Nephron (organoid): ENCODE measurements at regions not wholly inside any gene's neighbourhood (a gene's known extent, or its start where the extent isn't known, plus 50 kb on each side); places are given as distances from the start of the nearest gene placed in this dataset.

ENCODE experiments used
- H3K27ac Mint-ChIP-seq, 3 experiments: 2 replicates each; pipeline ENCODE4 v1.8.0; 2020; ENCODE audit warnings: mixed read lengths in 3 of 3, mild to moderate bottlenecking in 2 of 3, moderate library complexity in 1 of 3
- H3K27me3 Mint-ChIP-seq: 2 replicates; pipeline ENCODE4 v1.8.0; 2021; ENCODE audit warnings: low read depth, mild to moderate bottlenecking, moderate library complexity, mixed read lengths
- H3K36me3 Mint-ChIP-seq: 2 replicates; pipeline ENCODE4 v1.8.0; 2020; ENCODE audit warnings: low read depth, mixed read lengths
- H3K4me1 Mint-ChIP-seq: 2 replicates; pipeline ENCODE4 v1.8.0; 2020; ENCODE audit warnings: mixed read lengths
- H3K4me3 Mint-ChIP-seq, 3 experiments: 2 replicates each; pipeline ENCODE4 v1.8.0; 2020; ENCODE audit warnings: mild to moderate bottlenecking in 3 of 3, mixed read lengths in 3 of 3, moderate library complexity in 2 of 3
- H3K9me3 Mint-ChIP-seq: 2 replicates; pipeline ENCODE4 v1.8.0; 2020; ENCODE audit warnings: mixed read lengths
- CTCF ChIP-seq, 3 experiments: fragments of 200-600 bp; sonication (generic); IDR thresholded peaks; one replicate each; pipeline ENCODE4 v1.5.0; 2021; ENCODE audit warnings: antibody characterized with exemption in 3 of 3; ENCODE audit not compliant: unreplicated experiment in 3 of 3

GRCh38 chr18:27649621-27650020 lies 464.5 kb upstream of the CHST9 start:
- Mint-ChIP-seq H3K4me3 (no peak overlapping the region), H3K27ac (no peak overlapping the region), H3K4me1 (no peaks in the 10 kb centered on the region), H3K36me3 (no peaks in the 10 kb centered on the region), H3K27me3 (no peaks in the 10 kb centered on the region), H3K9me3 (no peaks in the 10 kb centered on the region)
- TF ChIP-seq CTCF (IDR thresholded peaks at IDR 0.05; ENCODE audit: unreplicated experiment in 3 of 3) = no peak

GRCh38 chr18:27645929-27646328 lies 460.8 kb upstream of the CHST9 start:
- H3K4me1 Mint-ChIP-seq = no peaks in the 10 kb centered on the region
- TF ChIP-seq CTCF (IDR thresholded peaks at IDR 0.05; ENCODE audit: unreplicated experiment in 3 of 3) = no peak
- H3K9me3 Mint-ChIP-seq = no peaks in the 10 kb centered on the region
- H3K27me3 Mint-ChIP-seq = no peaks in the 10 kb centered on the region
- no peak overlapping the region for H3K27ac Mint-ChIP-seq
- H3K4me3 Mint-ChIP-seq = no peak overlapping the region
- no peaks in the 10 kb centered on the region for H3K36me3 Mint-ChIP-seq

GRCh38 chr18:27636576-27637085 lies 451.5 kb upstream of the CHST9 start:
- H3K9me3 Mint-ChIP-seq = no peaks in the 10 kb centered on the region
- peaks cover 4% of the 10 kb centered on the region for H3K27me3 Mint-ChIP-seq
- H3K36me3 Mint-ChIP-seq = no peaks in the 10 kb centered on the region
- H3K4me3 Mint-ChIP-seq = no peak overlapping the region
- no peak overlapping the region for H3K27ac Mint-ChIP-seq
- no peak for TF ChIP-seq CTCF (IDR thresholded peaks at IDR 0.05; ENCODE audit: unreplicated experiment in 3 of 3)
- H3K4me1 Mint-ChIP-seq = no peaks in the 10 kb centered on the region

- H3K9me3 Mint-ChIP-seq = no peaks in the 10 kb centered on the region
- H3K4me1 Mint-ChIP-seq = no peaks in the 10 kb centered on the region
- H3K36me3 Mint-ChIP-seq = no peaks in the 10 kb centered on the region
- no peak overlapping the region for H3K27ac Mint-ChIP-seq
- no peak for TF ChIP-seq CTCF (IDR thresholded peaks at IDR 0.05; ENCODE audit: unreplicated experiment in 3 of 3)
- H3K27me3 Mint-ChIP-seq = peaks cover 4% of the 10 kb centered on the region
- H3K4me3 Mint-ChIP-seq = no peak overlapping the region
These were observed 447.6 kb upstream of the CHST9 start for GRCh38 chr18:27632706-27633105.

- Mint-ChIP-seq H3K27ac (no peak overlapping the region), H3K4me3 (no peak overlapping the region), H3K36me3 (no peaks in the 10 kb centered on the region), H3K9me3 (no peaks in the 10 kb centered on the region), H3K27me3 (no peaks in the 10 kb centered on the region), H3K4me1 (no peaks in the 10 kb centered on the region)
- TF ChIP-seq CTCF (IDR thresholded peaks at IDR 0.05; ENCODE audit: unreplicated experiment in 3 of 3) = no peak
These were observed 442.8 kb upstream of the CHST9 start for GRCh38 chr18:27627927-27628326.

- H3K27me3 Mint-ChIP-seq = no peaks in the 10 kb centered on the region
- no peak overlapping the region for H3K4me3 Mint-ChIP-seq
- H3K27ac Mint-ChIP-seq = no peak overlapping the region
- H3K36me3 Mint-ChIP-seq = no peaks in the 10 kb centered on the region
- no peaks in the 10 kb centered on the region for H3K9me3 Mint-ChIP-seq
- peaks cover 5% of the 10 kb centered on the region for H3K4me1 Mint-ChIP-seq
- no peak for TF ChIP-seq CTCF (IDR thresholded peaks at IDR 0.05; ENCODE audit: unreplicated experiment in 3 of 3)
These were observed 436.3 kb upstream of the CHST9 start for GRCh38 chr18:27621236-27621890.
